ENCODE measurements at regions not wholly inside any gene's neighbourhood (a gene's known extent, or its start where the extent isn't known, plus 50 kb on each side); places are given as distances from the start of the nearest gene placed in this dataset.
"Not testable (repeated sequence)": the region's sequence is repeated elsewhere in the genome, so short reads cannot be mapped to it uniquely, and the experiment has no call there.

GRCh38 chr6:71360556-71361335 is 72.1 kb downstream of the OGFRL1 start:
- DNase-seq, result not testable (repeated sequence)

- DNase-seq, result no peak
These were observed 76.4 kb downstream of the OGFRL1 start for GRCh38 chr6:71364889-71365542.

- DNase-seq, result no peak
These were observed 79.1 kb downstream of the OGFRL1 start for GRCh38 chr6:71367756-71368155.

GRCh38 chr6:71368284-71368683 is 79.7 kb downstream of the OGFRL1 start:
- no peak for DNase-seq

- no peak for DNase-seq
These were observed 82.9 kb downstream of the OGFRL1 start for GRCh38 chr6:71371559-71371958.

GRCh38 chr6:71373943-71374342 is 85.3 kb downstream of the OGFRL1 start:
- DNase-seq, result no peak

GRCh38 chr6:71375676-71376075 is 87.1 kb downstream of the OGFRL1 start:
- no peak for DNase-seq

- DNase-seq, result no peak
These were observed 88.2 kb downstream of the OGFRL1 start for GRCh38 chr6:71376830-71377229.

- no peak for DNase-seq
These were observed 94.9 kb downstream of the OGFRL1 start for GRCh38 chr6:71383476-71383875.

- peak; percentile 8 to 27 for DNase-seq
These were observed 95.4 kb downstream of the OGFRL1 start for GRCh38 chr6:71383901-71384489.

- no peak for DNase-seq
These were observed 96.7 kb downstream of the OGFRL1 start for GRCh38 chr6:71385111-71385822.

- DNase-seq, result no peak
These were observed 97.6 kb downstream of the OGFRL1 start for GRCh38 chr6:71386215-71386614.

- no peak for DNase-seq
These were observed 98.6 kb downstream of the OGFRL1 start for GRCh38 chr6:71387179-71387578.

- no peak for DNase-seq
These were observed 99.6 kb downstream of the OGFRL1 start for GRCh38 chr6:71388068-71388744.

- DNase-seq, result no peak
These were observed 100.4 kb downstream of the OGFRL1 start for GRCh38 chr6:71388856-71389527.

GRCh38 chr6:71391126-71391525 is 102.5 kb downstream of the OGFRL1 start:
- DNase-seq, result no peak

GRCh38 chr6:71392276-71392675 is 103.7 kb downstream of the OGFRL1 start:
- no peak for DNase-seq

GRCh38 chr6:71393471-71393870 is 104.9 kb downstream of the OGFRL1 start:
- DNase-seq, result peak in 1 of 2 experiments; percentile 13

- DNase-seq, result peak; percentile 1 to 62
These were observed 105.4 kb downstream of the OGFRL1 start for GRCh38 chr6:71393981-71394432.

GRCh38 chr6:71394926-71395325 is 106.3 kb downstream of the OGFRL1 start:
- DNase-seq, result no peak

GRCh38 chr6:71395731-71396409 is 107.3 kb downstream of the OGFRL1 start:
- DNase-seq, result no peak

- DNase-seq, result no peak
These were observed 107.8 kb downstream of the OGFRL1 start for GRCh38 chr6:71396410-71396801.
